ENCODE measurements at regions not wholly inside any gene's neighbourhood (a gene's known extent, or its start where the extent isn't known, plus 50 kb on each side); places are given as distances from the start of the nearest gene placed in this dataset.

DNA sequence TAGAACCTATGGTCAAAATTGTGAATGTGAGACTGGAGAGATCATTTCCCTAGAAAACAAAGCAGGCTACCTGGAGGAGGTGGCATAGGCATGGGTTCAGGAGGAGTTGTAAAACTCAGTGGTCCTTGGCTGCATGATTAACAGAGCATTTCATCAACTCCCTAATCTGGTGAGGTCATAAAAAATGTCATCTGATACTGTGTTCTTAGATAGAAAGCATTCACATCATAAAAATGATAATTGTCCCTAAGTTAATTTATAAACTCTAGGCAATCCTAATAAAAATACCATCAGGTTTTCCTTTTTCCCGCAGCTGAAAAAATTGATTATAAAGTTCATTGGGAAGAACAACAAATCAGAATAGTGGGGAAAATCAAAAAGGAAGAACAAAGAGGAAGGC, 60.6 kb upstream of the GALNT10 start:
- DNase-seq (ENCODE audit: low spot score) = no peak
- in situ Hi-C loops (cut with MboI; ENCODE audit: low sequenced_read_pairs, unreplicated experiment) = no loop called here
- TF ChIP-seq, protein P1, sequence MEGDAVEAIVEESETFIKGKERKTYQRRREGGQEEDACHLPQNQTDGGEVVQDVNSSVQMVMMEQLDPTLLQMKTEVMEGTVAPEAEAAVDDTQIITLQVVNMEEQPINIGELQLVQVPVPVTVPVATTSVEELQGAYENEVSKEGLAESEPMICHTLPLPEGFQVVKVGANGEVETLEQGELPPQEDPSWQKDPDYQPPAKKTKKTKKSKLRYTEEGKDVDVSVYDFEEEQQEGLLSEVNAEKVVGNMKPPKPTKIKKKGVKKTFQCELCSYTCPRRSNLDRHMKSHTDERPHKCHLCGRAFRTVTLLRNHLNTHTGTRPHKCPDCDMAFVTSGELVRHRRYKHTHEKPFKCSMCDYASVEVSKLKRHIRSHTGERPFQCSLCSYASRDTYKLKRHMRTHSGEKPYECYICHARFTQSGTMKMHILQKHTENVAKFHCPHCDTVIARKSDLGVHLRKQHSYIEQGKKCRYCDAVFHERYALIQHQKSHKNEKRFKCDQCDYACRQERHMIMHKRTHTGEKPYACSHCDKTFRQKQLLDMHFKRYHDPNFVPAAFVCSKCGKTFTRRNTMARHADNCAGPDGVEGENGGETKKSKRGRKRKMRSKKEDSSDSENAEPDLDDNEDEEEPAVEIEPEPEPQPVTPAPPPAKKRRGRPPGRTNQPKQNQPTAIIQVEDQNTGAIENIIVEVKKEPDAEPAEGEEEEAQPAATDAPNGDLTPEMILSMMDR (IDR thresholded peaks at IDR 0.05; ENCODE audit: borderline replicate concordance, control extremely low read depth, extremely low read depth, insufficient read depth, missing control alignments) = peak; percentile 11

DNA sequence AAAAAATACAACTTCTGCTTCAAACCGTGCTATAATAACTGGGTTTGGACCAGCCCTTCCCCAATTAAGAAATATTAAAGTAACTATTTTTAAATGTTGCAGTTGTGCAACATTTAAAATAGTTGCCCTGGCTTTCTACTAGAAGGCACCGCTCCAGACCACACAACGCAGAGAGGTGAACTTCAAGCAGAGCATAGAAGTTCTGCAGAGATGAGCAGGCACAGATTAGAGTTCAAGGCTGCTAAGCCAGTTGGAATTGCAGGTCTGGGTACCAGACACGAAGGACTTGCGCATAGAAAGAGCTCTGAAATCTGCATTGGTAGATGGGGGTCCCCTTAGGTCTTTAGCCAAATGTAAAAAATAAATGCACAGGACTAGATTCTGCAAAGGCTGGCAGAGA, 58.7 kb upstream of the GALNT10 start:
- TF ChIP-seq, protein P1 (IDR thresholded peaks at IDR 0.05; ENCODE audit: borderline replicate concordance, control extremely low read depth, extremely low read depth, insufficient read depth, missing control alignments) = no peak
- in situ Hi-C loops (cut with MboI; ENCODE audit: low sequenced_read_pairs, unreplicated experiment) = no loop called here
- no peak for DNase-seq (ENCODE audit: low spot score)

DNA sequence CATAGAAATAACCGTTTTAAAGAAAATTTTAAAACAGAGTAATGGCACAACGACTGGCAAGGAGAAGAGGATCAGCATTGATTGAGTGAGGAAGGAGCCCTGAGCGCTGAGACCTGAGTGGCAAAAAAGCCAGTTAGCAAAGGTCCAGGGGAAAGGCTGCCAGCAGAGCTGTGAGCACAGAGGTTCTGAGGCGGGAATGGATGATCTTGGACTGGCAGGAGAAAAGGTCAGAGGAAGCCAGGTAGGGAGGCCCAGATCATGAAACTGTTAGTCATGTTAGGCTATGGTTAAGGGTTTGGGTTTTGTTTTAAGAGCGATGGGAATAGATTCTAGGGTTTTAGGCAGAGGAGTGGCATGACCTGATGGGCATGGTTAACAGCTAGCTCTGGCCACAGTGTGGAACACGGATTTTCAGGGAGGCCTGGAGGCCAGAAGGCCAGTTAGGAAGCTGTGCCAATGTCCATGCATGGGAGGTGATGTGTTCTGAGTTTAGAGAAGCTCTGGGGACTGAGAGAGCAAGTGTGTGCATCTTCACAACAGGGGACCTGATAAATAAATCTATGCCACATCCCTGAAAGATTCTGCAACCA, 57.7 kb upstream of the GALNT10 start:
- TF ChIP-seq, protein P1 (IDR thresholded peaks at IDR 0.05; ENCODE audit: borderline replicate concordance, control extremely low read depth, extremely low read depth, insufficient read depth, missing control alignments) = no peak
- no peak for DNase-seq (ENCODE audit: low spot score)
- in situ Hi-C loops (cut with MboI; ENCODE audit: low sequenced_read_pairs, unreplicated experiment) = no loop called here

DNA sequence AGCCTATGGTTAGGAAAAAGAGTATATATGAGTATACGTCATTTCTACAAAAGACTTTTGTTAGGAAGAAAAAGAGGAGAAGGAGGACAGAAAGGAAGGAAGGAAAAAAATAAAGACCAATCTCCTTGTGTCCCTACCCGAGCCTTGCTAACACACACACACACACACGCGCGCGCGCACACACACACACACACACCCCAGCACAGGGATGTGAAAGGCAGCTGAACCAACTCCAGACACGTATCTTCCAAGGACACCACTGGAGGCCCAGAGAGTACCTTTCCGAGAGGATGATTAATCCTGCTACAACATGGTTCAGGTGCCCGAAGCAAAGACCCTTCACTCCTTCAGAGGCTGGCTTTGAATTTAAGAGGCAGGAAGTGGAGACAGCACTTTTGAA, 56.9 kb upstream of the GALNT10 start:
- no peak for DNase-seq (ENCODE audit: low spot score)
- TF ChIP-seq, protein P1 (IDR thresholded peaks at IDR 0.05; ENCODE audit: borderline replicate concordance, control extremely low read depth, extremely low read depth, insufficient read depth, missing control alignments) = no peak
- in situ Hi-C loops (cut with MboI; ENCODE audit: low sequenced_read_pairs, unreplicated experiment) = no loop called here

DNA sequence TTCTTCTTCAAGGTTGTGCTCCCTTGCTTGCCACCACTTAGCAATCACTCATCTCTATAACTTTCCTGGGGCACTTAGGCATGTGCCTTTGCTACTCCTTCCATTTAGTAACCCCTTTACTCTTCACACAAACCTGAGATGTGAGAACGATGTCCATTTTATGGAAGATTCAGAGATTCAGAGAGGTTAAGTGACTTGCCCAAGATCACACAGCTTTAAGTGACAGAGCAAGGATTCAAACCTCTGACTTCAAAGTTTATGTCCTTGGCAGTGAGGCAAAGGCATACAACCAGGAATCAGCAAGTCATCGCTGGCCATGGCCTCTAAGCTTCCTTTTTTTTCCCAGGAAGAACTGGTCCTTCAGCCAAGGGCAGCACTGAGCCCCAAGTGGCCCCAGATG, 56.0 kb upstream of the GALNT10 start:
- in situ Hi-C loops (cut with MboI; ENCODE audit: low sequenced_read_pairs, unreplicated experiment) = no loop called here
- DNase-seq (ENCODE audit: low spot score) = no peak
- TF ChIP-seq, protein P1 (IDR thresholded peaks at IDR 0.05; ENCODE audit: borderline replicate concordance, control extremely low read depth, extremely low read depth, insufficient read depth, missing control alignments) = no peak

DNA sequence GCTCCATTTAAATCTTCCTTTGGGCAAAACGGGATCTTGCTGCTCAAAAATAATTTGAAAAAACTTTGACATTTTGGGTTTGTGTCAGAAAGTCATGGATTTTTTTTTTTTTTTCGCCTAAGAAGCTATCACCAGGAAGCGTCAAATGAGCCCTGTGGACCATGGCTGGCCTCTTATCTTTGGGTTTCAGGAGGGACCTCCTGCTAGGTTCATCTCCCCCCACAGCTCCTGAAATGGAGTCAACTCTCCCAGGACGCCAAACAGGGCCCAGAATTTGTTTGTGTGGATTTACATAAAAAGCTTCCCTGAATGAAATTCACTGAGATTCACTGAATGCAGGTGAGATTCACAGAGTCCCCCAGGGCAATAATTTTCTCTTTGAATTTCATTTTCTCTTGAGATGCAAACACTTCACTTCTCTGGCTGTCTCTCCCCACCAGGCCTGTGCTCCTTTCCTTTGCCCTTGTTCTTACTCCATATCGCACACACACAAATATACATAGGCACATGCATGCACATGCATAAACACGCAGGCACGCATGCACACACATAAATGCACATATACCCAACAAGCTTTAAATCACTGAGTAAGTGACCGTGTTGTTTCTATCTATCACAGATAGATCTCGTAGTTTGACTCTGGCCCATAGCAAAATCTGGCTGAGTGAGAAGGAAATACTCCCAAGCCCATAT, 55.3 kb upstream of the GALNT10 start:
- no peak for DNase-seq (ENCODE audit: low spot score)
- TF ChIP-seq, protein P1 (IDR thresholded peaks at IDR 0.05; ENCODE audit: borderline replicate concordance, control extremely low read depth, extremely low read depth, insufficient read depth, missing control alignments) = no peak
- in situ Hi-C loops (cut with MboI; ENCODE audit: low sequenced_read_pairs, unreplicated experiment) = no loop called here
